Left lung (tissue), 4 donors: ENCODE measurements at regions not wholly inside any gene's neighbourhood (a gene's known extent, or its start where the extent isn't known, plus 50 kb on each side); places are given as distances from the start of the nearest gene placed in this dataset.
"Not testable (repeated sequence)": the region's sequence is repeated elsewhere in the genome, so short reads cannot be mapped to it uniquely, and the experiment has no call there.

Experiments
- ATAC-seq: fragments of 200-7000 bp; cut with Tn5 transposase; one replicate; pipeline ENCODE4 v1.9.1; 2020; ENCODE audit warnings: moderate library complexity
- DNase-seq, 4 donors: peaks; one replicate each; pipeline ENCODE4 v3.0.0-alpha.2; 2013 to 2020
- H3K27ac ChIP-seq, 2 donors: fragments of 200-600 bp; sonication (generic) in 1 of 2; one replicate each; pipeline versions ENCODE4 v1.5.0 to v1.8.0; 2020 to 2021
- H3K27me3 ChIP-seq, 2 donors: fragments of 200-600 bp; sonication (generic) in 1 of 2; one replicate each; pipeline versions ENCODE4 v1.5.0 to v1.8.0; 2020 to 2021
- H3K36me3 ChIP-seq, 2 donors: fragments of 200-600 bp; sonication (generic) in 1 of 2; one replicate each; pipeline versions ENCODE4 v1.5.0 to v1.8.0; 2020 to 2021
- H3K4me1 ChIP-seq, 2 donors: fragments of 200-600 bp; one replicate each; pipeline ENCODE4 v1.8.0; 2021
- H3K4me3 ChIP-seq, 2 donors: fragments of 200-600 bp; sonication (generic) in 1 of 2; one replicate each; pipeline versions ENCODE4 v1.5.0 to v1.8.0; 2020 to 2021; ENCODE audit warnings: mild to moderate bottlenecking in 1 of 2
- H3K9me3 ChIP-seq, 2 donors: fragments of 200-600 bp; sonication (generic) in 1 of 2; one replicate each; pipeline versions ENCODE4 v1.5.0 to v1.8.0; 2020 to 2021
- intact Hi-C, 2 donors: fragments of 100-400 bp; cut with DNase I; formaldehyde crosslinking; loops; one replicate each; pipeline versions ENCODE4 v1.11.2 to v1.14.2; 2022
- TF ChIP-seq, protein P1 (sequence below), 2 donors: fragments of 200-600 bp; sonication (generic) in 1 of 2; IDR thresholded peaks; one replicate each; pipeline versions ENCODE4 v1.5.0 to v1.8.0; 2021; ENCODE audit warnings: antibody characterized with exemption in 2 of 2
- donor health status: DM: no; HTN: yes; CAD: no.
- donor health status: DM: no; HTN: no; CAD: no.

- DNase-seq (no peak), ATAC-seq (no peak)
- no peaks in the 10 kb centered on the region for H3K27me3 ChIP-seq
- intact Hi-C loops: no loop called here
- H3K4me3 ChIP-seq: no peak overlapping the region
- no peaks in the 10 kb centered on the region for H3K4me1 ChIP-seq
- TF ChIP-seq, protein P1, sequence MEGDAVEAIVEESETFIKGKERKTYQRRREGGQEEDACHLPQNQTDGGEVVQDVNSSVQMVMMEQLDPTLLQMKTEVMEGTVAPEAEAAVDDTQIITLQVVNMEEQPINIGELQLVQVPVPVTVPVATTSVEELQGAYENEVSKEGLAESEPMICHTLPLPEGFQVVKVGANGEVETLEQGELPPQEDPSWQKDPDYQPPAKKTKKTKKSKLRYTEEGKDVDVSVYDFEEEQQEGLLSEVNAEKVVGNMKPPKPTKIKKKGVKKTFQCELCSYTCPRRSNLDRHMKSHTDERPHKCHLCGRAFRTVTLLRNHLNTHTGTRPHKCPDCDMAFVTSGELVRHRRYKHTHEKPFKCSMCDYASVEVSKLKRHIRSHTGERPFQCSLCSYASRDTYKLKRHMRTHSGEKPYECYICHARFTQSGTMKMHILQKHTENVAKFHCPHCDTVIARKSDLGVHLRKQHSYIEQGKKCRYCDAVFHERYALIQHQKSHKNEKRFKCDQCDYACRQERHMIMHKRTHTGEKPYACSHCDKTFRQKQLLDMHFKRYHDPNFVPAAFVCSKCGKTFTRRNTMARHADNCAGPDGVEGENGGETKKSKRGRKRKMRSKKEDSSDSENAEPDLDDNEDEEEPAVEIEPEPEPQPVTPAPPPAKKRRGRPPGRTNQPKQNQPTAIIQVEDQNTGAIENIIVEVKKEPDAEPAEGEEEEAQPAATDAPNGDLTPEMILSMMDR (IDR thresholded peaks at IDR 0.05): no peak
- no peaks in the 10 kb centered on the region for H3K9me3 ChIP-seq
- no peak overlapping the region for H3K27ac ChIP-seq
- no peaks in the 10 kb centered on the region for H3K36me3 ChIP-seq
Measured at GRCh38 chr16:13631213-13631767, 288.7 kb upstream of the ERCC4 start.

DNA sequence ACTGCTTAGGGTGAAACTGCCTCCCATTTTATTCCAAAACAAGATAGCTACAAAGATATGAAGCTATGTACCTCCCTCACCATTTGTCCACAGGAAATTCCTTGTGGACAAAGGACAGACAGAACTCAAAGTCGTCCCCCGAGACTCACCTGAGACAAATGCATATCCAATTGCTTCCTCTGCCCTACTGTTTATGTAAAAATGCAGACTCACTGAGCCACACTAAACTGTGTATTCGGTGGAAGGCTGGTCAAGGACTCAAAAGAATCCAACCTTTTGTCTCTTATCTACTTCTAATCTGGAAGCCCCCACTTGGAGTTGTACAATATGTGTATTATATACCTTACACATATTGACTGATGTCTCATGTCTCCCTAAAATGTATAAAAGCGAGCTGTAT lies 288.0 kb upstream of the ERCC4 start:
- H3K9me3 ChIP-seq: no peaks in the 10 kb centered on the region
- TF ChIP-seq, protein P1 (IDR thresholded peaks at IDR 0.05): no peak
- H3K27ac ChIP-seq: no peak overlapping the region
- intact Hi-C loops: no loop called here
- ATAC-seq (no peak), DNase-seq (no peak)
- no peaks in the 10 kb centered on the region for H3K27me3 ChIP-seq
- H3K4me3 ChIP-seq: no peak overlapping the region
- no peaks in the 10 kb centered on the region for H3K4me1 ChIP-seq
- H3K36me3 ChIP-seq: no peaks in the 10 kb centered on the region

DNA sequence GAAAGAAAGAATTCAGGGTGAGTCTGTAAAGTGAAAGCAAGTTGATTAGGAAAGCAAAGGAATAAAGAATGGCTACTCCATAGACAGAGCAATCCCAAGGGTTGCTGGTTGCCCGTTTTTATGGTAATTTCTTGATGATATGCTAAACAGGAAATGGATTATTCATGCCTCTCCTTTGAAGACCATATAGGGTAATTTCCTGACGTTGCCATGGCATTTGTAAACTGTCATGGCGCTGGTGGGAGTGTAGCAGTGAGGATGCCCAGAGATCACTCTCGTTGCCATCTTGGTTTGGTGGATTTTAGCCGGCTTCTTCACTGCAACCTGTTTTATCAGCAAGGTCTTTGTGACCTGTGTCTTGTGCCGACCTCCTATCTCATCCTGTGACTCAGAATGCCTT lies 287.4 kb upstream of the ERCC4 start:
- intact Hi-C loops, ATAC-seq, H3K4me3 ChIP-seq, H3K9me3 ChIP-seq, H3K4me1 ChIP-seq, H3K27me3 ChIP-seq, DNase-seq, H3K27ac ChIP-seq, H3K36me3 ChIP-seq: not testable (repeated sequence)

DNA sequence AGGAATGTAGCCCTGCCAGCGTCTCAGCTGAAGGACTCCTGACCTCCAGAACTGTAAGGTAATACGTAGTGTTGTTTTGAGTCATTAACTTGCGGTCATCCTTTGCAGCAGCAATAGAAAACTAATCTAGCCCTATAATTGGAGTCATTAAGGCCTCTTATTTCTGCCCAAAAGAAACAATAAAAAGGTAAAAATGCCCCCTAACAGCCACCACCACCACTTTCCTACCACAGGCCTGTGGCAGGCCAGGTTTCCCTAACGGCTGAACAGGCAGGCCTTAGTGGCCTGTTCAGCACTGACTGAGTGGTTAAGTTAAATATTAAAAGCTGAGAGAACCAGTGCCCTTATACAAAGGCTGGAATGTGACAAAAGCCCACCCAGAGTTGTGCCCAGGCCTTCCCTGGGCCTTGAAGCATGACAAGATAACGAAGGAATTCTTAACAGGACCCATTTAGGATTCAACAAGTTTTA lies 286.5 kb upstream of the ERCC4 start:
- H3K27ac ChIP-seq: no peak overlapping the region
- ATAC-seq (no peak), DNase-seq (no peak)
- no peaks in the 10 kb centered on the region for H3K9me3 ChIP-seq
- TF ChIP-seq, protein P1 (IDR thresholded peaks at IDR 0.05): no peak
- intact Hi-C loops: no loop called here
- H3K4me3 ChIP-seq: no peak overlapping the region
- H3K27me3 ChIP-seq: no peaks in the 10 kb centered on the region
- H3K4me1 ChIP-seq: no peaks in the 10 kb centered on the region
- H3K36me3 ChIP-seq: no peaks in the 10 kb centered on the region

DNA sequence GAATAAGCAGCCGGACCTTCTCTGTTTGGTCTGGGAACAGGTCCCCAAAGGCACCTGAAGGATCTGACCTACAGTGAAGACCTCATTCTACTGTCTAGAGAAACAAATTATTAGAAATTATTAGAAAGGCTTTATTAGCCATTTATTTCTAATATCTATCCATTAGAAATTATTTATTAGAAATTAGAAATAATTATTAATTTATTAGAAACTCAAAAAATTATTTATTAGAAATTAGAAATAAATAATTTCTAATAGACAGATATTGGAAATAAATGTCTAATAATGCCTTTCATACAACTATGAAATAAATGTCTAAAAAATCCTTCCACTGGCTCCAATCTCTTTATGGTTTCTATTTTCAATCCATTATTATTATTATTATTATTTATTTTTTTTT lies 285.7 kb upstream of the ERCC4 start:
- TF ChIP-seq, protein P1 (IDR thresholded peaks at IDR 0.05): no peak
- H3K4me3 ChIP-seq: no peak overlapping the region
- H3K36me3 ChIP-seq: no peaks in the 10 kb centered on the region
- intact Hi-C loops: no loop called here
- no peak overlapping the region for H3K27ac ChIP-seq
- H3K4me1 ChIP-seq: no peaks in the 10 kb centered on the region
- DNase-seq: no peak
- no peak for ATAC-seq
- H3K27me3 ChIP-seq: no peaks in the 10 kb centered on the region
- no peaks in the 10 kb centered on the region for H3K9me3 ChIP-seq

GRCh38 chr16:13634959-13635358 lies 285.0 kb upstream of the ERCC4 start:
- H3K9me3 ChIP-seq: no peaks in the 10 kb centered on the region
- TF ChIP-seq, protein P1 (IDR thresholded peaks at IDR 0.05): no peak
- ATAC-seq (no peak), DNase-seq (no peak)
- no peaks in the 10 kb centered on the region for H3K27me3 ChIP-seq
- H3K27ac ChIP-seq: no peak overlapping the region
- no peaks in the 10 kb centered on the region for H3K36me3 ChIP-seq
- H3K4me1 ChIP-seq: no peaks in the 10 kb centered on the region
- H3K4me3 ChIP-seq: no peak overlapping the region
- intact Hi-C loops: no loop called here
